ENCODE measurements at regions not wholly inside any gene's neighbourhood (a gene's known extent, or its start where the extent isn't known, plus 50 kb on each side); places are given as distances from the start of the nearest gene placed in this dataset.
A peak's percentile ranks its signal among the peaks of the same experiment; 100 is the strongest.

DNA sequence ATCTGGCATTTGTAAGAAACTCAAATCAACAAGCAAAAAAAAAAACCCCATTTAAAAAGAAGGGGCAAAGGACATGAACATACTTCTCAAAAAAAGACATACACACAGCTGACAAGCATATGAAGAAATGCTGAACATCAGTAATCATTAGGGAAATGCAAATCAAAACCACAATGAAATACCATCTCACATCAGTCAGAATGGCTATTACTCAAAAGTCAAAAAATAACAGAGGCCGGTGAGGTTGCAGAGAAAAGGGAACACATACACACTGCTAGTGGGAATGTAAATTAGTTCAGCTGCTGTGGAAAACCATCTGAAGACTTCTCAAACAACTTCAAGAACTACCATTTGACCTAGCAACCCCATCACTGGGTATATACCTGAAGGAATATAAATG, 199.4 kb upstream of the THBS1 start:
- H3K27ac ChIP-seq (ENCODE audit: low read depth in 1 of 3, low read length in 2 of 3), result no peak overlapping the region
- H3K36me3 ChIP-seq (ENCODE audit: control insufficient read depth in 3 of 3, insufficient read depth in 2 of 3, low read depth in 1 of 3, low read length in 3 of 3), result no peaks in the 10 kb centered on the region
- WGBS, 3 donors, result 71 to 80% (median 74%) methylated on average over 1 of the region's 1 CpG
- FAIRE-seq (no peak), DNase-seq (no peak)
- H3K27me3 ChIP-seq (ENCODE audit: control insufficient read depth in 3 of 3, insufficient read depth in 3 of 3, low read length in 3 of 3), result peaks cover 0 to 3% (median 0%) of the 10 kb centered on the region in 3 donors
- no peak overlapping the region for H3K4me3 ChIP-seq (ENCODE audit: low read depth in 1 of 3, low read length in 3 of 3)
- no peaks in the 10 kb centered on the region for H3K4me1 ChIP-seq (ENCODE audit: control insufficient read depth in 3 of 3, insufficient read depth in 2 of 3, low read depth in 1 of 3, low read length in 2 of 3)
- H3K9me3 ChIP-seq (ENCODE audit: control insufficient read depth in 2 of 2, insufficient read depth in 1 of 2, low read depth in 1 of 2, low read length in 1 of 2), result no peaks in the 10 kb centered on the region

DNA sequence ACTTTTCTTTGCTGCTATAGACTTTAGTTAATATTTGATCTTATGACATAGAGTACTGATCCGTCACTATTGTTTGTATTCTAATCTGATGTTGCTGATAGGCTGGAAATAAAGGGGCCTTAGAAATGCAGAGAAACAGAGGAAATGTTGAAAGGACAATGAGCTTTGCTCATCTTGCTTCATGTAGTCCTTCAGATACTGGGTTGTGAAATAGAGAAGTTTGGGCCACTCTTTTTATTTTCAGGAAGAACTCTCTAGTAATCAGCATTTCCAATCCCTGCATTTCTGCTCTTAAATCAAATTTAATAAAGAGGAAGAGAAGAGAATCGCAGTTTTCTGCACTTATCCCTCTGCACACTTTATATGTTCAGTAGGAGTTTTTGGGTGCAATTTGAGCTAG, 192.8 kb upstream of the THBS1 start:
- Histone ChIP-seq H3K27ac (ENCODE audit: low read depth in 1 of 3, low read length in 2 of 3) (no peak overlapping the region), H3K9me3 (ENCODE audit: control insufficient read depth in 2 of 2, insufficient read depth in 1 of 2, low read depth in 1 of 2, low read length in 1 of 2) (no peaks in the 10 kb centered on the region), H3K4me1 (ENCODE audit: control insufficient read depth in 3 of 3, insufficient read depth in 2 of 3, low read depth in 1 of 3, low read length in 2 of 3) (no peaks in the 10 kb centered on the region), H3K36me3 (ENCODE audit: control insufficient read depth in 3 of 3, insufficient read depth in 2 of 3, low read depth in 1 of 3, low read length in 3 of 3) (no peaks in the 10 kb centered on the region), H3K4me3 (ENCODE audit: low read depth in 1 of 3, low read length in 3 of 3) (no peak overlapping the region), H3K27me3 (ENCODE audit: control insufficient read depth in 3 of 3, insufficient read depth in 3 of 3, low read length in 3 of 3) (no peaks in the 10 kb centered on the region)
- FAIRE-seq (no peak), DNase-seq (peak in 1 of 2 donors; percentile 21)
- WGBS, 3 donors, result 39 to 66% (median 57%) methylated on average over 2 of the region's 2 CpGs

DNA sequence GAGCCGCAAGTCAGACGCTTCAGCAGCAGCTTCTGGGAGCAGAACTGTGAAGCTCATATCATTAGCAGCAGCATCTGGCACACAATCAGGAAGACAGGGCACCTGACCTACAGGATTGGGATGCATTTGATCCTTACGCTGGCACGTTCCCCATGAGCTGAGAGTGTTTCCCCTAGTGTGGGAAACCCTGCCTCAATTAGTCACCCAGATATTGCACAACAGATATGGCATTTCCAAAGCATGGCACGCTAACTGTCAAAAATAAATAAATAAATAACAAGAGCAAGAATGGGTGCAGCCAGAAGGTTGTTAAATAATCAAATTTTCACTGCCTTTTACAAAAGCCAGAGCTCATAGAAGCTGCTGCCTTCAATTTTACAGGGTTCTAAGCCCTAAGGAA, 189.6 kb upstream of the THBS1 start:
- DNase-seq (no peak), FAIRE-seq (no peak)
- Histone ChIP-seq H3K36me3 (ENCODE audit: control insufficient read depth in 3 of 3, insufficient read depth in 2 of 3, low read depth in 1 of 3, low read length in 3 of 3) (no peaks in the 10 kb centered on the region), H3K4me3 (ENCODE audit: low read depth in 1 of 3, low read length in 3 of 3) (no peak overlapping the region), H3K9me3 (ENCODE audit: control insufficient read depth in 2 of 2, insufficient read depth in 1 of 2, low read depth in 1 of 2, low read length in 1 of 2) (no peaks in the 10 kb centered on the region), H3K4me1 (ENCODE audit: control insufficient read depth in 3 of 3, insufficient read depth in 2 of 3, low read depth in 1 of 3, low read length in 2 of 3) (peaks cover 0 to 3% (median 0%) of the 10 kb centered on the region in 3 donors), H3K27me3 (ENCODE audit: control insufficient read depth in 3 of 3, insufficient read depth in 3 of 3, low read length in 3 of 3) (no peaks in the 10 kb centered on the region), H3K27ac (ENCODE audit: low read depth in 1 of 3, low read length in 2 of 3) (no peak overlapping the region)
- 68 to 87% (median 77%) methylated on average over 5 of the region's 5 CpGs for WGBS, 3 donors

DNA sequence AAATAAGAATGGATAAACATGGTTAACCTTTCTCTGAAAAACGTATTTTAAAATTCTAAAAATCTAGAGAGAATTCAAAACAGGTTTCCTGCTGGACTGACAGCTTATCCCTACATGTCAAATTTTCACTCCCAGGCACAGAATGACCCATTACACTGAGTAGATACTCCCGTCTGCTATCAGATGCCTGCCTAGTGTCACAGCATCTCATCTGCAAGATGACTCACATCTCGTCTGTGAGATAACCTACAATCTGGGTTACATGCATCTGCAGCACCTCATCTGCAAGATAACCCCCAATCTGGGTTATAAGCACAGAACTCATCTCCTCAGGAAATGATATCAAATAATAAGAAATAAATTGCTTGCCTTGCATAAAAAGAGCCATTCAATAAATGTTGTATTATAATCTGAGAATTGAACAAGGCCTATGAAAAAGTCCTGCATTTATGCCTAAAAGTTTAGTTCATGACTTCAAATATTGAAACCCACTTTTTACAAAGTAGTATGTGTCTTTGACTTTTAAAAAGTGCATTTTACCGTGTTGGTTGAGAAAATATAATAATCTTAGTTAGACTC, 188.3 kb upstream of the THBS1 start:
- no peaks in the 10 kb centered on the region for H3K9me3 ChIP-seq (ENCODE audit: control insufficient read depth in 2 of 2, insufficient read depth in 1 of 2, low read depth in 1 of 2, low read length in 1 of 2)
- no peak for FAIRE-seq
- 48 to 70% (median 53%) methylated on average over 4 of the region's 4 CpGs for WGBS, 3 donors
- H3K36me3 ChIP-seq (ENCODE audit: control insufficient read depth in 3 of 3, insufficient read depth in 2 of 3, low read depth in 1 of 3, low read length in 3 of 3), result no peaks in the 10 kb centered on the region
- no peaks in the 10 kb centered on the region for H3K27me3 ChIP-seq (ENCODE audit: control insufficient read depth in 3 of 3, insufficient read depth in 3 of 3, low read length in 3 of 3)
- H3K27ac ChIP-seq (ENCODE audit: low read depth in 1 of 3, low read length in 2 of 3), result no peak overlapping the region
- H3K4me3 ChIP-seq (ENCODE audit: low read depth in 1 of 3, low read length in 3 of 3), result no peak overlapping the region
- no peak for DNase-seq
- peaks cover 0 to 3% (median 0%) of the 10 kb centered on the region in 3 donors for H3K4me1 ChIP-seq (ENCODE audit: control insufficient read depth in 3 of 3, insufficient read depth in 2 of 3, low read depth in 1 of 3, low read length in 2 of 3)

DNA sequence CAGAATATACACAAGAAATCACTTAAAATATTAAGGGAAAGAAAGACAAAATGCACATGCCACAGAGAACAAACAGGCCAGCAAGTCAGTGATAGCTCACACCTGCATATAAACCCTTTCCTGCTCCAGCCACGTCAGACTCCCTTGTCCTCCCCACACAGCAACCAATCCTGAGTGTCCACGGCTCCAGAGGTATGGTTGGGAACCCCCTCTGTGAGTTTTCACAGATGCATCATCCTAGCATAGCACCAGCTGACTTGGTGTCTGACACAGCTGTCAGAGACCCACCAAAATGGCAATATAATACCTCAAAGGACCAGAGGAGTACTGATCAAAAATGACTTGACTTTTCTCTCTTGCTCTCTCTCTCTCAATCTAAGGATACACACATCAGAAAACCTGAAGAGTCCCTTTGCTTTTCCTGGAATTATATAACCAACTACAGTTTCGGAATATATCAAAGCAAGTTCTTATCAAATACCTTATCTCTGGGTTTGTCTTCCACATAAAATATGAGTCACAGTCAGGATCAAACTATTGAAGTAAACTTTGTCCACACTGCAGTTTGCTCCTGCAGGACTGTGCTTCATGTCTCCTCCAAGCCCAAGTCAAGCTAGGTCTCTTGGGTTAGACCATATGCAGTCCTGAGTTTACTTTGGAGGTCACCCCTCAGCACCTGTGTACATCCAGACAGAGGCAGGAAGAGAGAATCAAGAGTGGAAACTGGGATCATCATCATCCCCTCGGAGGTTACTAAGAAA, 187.1 kb upstream of the THBS1 start:
- H3K27me3 ChIP-seq (ENCODE audit: control insufficient read depth in 3 of 3, insufficient read depth in 3 of 3, low read length in 3 of 3), result no peaks in the 10 kb centered on the region
- 6 to 45% (median 20%) methylated on average over 4 of the region's 4 CpGs for WGBS, 3 donors
- H3K4me1 ChIP-seq (ENCODE audit: control insufficient read depth in 3 of 3, insufficient read depth in 2 of 3, low read depth in 1 of 3, low read length in 2 of 3), result peaks cover 0 to 3% (median 0%) of the 10 kb centered on the region in 3 donors
- no peak overlapping the region for H3K4me3 ChIP-seq (ENCODE audit: low read depth in 1 of 3, low read length in 3 of 3)
- H3K9me3 ChIP-seq (ENCODE audit: control insufficient read depth in 2 of 2, insufficient read depth in 1 of 2, low read depth in 1 of 2, low read length in 1 of 2), result no peaks in the 10 kb centered on the region
- DNase-seq (peak; percentile 55 to 80), FAIRE-seq (no peak)
- H3K36me3 ChIP-seq (ENCODE audit: control insufficient read depth in 3 of 3, insufficient read depth in 2 of 3, low read depth in 1 of 3, low read length in 3 of 3), result no peaks in the 10 kb centered on the region
- no peak overlapping the region for H3K27ac ChIP-seq (ENCODE audit: low read depth in 1 of 3, low read length in 2 of 3)

DNA sequence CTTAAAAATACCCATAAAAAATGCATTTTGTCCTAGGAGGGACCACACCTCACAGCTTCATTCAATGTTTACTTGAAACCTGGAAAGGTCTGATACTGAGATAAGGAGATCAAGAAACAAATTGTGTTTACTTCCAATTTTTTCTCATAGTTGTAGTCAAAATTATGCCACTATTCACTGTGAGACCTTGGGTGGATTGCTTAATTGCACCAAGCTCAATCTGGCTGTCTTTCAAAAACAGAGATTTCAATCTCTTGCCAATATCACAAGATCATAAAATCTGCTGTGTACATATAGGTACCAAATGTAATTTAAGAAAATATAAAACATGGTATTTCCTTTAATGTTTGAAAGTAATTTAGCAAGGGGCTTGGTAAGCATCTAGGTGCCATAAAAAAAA, 186.4 kb upstream of the THBS1 start:
- Histone ChIP-seq H3K4me3 (ENCODE audit: low read depth in 1 of 3, low read length in 3 of 3) (no peak overlapping the region), H3K9me3 (ENCODE audit: control insufficient read depth in 2 of 2, insufficient read depth in 1 of 2, low read depth in 1 of 2, low read length in 1 of 2) (no peaks in the 10 kb centered on the region), H3K36me3 (ENCODE audit: control insufficient read depth in 3 of 3, insufficient read depth in 2 of 3, low read depth in 1 of 3, low read length in 3 of 3) (no peaks in the 10 kb centered on the region), H3K27me3 (ENCODE audit: control insufficient read depth in 3 of 3, insufficient read depth in 3 of 3, low read length in 3 of 3) (no peaks in the 10 kb centered on the region), H3K27ac (ENCODE audit: low read depth in 1 of 3, low read length in 2 of 3) (no peak overlapping the region), H3K4me1 (ENCODE audit: control insufficient read depth in 3 of 3, insufficient read depth in 2 of 3, low read depth in 1 of 3, low read length in 2 of 3) (peaks cover 0 to 3% (median 0%) of the 10 kb centered on the region in 3 donors)
- DNase-seq, result no peak
- no peak for FAIRE-seq

DNA sequence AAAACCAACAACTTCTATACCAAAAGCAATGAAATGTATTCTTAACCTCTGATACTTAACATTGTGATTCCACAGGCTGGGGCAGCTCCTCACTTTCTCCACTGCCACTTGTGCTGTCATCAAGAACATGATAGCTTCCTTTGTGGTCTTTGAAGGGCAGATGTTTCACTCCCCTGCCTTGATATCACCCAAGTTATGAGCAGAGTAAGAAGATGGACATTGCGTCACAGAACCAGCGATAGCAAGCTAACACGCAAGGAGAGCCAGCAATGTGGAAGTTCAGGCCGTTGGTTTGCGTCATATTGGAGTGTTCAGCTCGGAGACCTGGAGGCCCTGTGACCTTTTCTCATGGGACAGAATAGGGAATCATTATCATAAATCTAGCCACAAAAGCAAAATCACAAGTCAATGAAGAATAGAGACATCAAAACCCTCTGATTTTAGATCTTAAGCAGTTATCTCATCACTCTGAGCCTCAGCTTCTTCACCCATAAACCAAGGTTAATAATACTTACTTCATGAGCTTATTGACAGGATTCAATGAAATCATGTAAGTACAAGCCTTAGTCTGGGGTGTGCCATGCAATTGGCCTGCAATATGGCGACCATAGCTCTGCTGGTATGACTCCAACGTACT, 183.8 kb upstream of the THBS1 start:
- H3K4me3 ChIP-seq (ENCODE audit: low read depth in 1 of 3, low read length in 3 of 3), result no peak overlapping the region
- no peaks in the 10 kb centered on the region for H3K27me3 ChIP-seq (ENCODE audit: control insufficient read depth in 3 of 3, insufficient read depth in 3 of 3, low read length in 3 of 3)
- H3K4me1 ChIP-seq (ENCODE audit: control insufficient read depth in 3 of 3, insufficient read depth in 2 of 3, low read depth in 1 of 3, low read length in 2 of 3), result peaks cover 0 to 3% (median 0%) of the 10 kb centered on the region in 3 donors
- no peaks in the 10 kb centered on the region for H3K9me3 ChIP-seq (ENCODE audit: control insufficient read depth in 2 of 2, insufficient read depth in 1 of 2, low read depth in 1 of 2, low read length in 1 of 2)
- H3K27ac ChIP-seq (ENCODE audit: low read depth in 1 of 3, low read length in 2 of 3), result no peak overlapping the region
- FAIRE-seq, result no peak
- 88 to 93% (median 93%) methylated on average over 8 of the region's 8 CpGs for WGBS, 3 donors
- no peaks in the 10 kb centered on the region for H3K36me3 ChIP-seq (ENCODE audit: control insufficient read depth in 3 of 3, insufficient read depth in 2 of 3, low read depth in 1 of 3, low read length in 3 of 3)
- no peak for DNase-seq

DNA sequence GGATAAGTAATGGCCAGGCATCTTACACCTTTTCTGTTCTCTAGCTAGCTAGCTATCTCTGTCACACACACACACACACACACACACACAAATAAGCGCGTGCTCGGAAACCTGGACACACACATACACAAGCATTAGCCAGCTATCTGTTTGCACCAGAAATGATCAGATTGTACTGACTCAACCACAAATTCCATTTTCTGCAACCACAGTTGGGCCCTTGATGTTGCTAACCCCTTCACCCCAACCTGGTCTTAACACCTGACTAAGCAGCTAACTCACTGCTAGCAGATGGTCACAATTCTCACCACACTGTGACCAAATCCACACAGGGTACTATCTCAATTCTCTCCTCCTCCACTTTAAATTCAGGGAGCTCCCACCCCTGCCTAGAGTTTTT, 183.0 kb upstream of the THBS1 start:
- DNase-seq (no peak), FAIRE-seq (no peak)
- Histone ChIP-seq H3K36me3 (ENCODE audit: control insufficient read depth in 3 of 3, insufficient read depth in 2 of 3, low read depth in 1 of 3, low read length in 3 of 3) (no peaks in the 10 kb centered on the region), H3K27me3 (ENCODE audit: control insufficient read depth in 3 of 3, insufficient read depth in 3 of 3, low read length in 3 of 3) (no peaks in the 10 kb centered on the region), H3K4me3 (ENCODE audit: low read depth in 1 of 3, low read length in 3 of 3) (no peak overlapping the region), H3K9me3 (ENCODE audit: control insufficient read depth in 2 of 2, insufficient read depth in 1 of 2, low read depth in 1 of 2, low read length in 1 of 2) (no peaks in the 10 kb centered on the region), H3K4me1 (ENCODE audit: control insufficient read depth in 3 of 3, insufficient read depth in 2 of 3, low read depth in 1 of 3, low read length in 2 of 3) (peaks cover 0 to 3% (median 0%) of the 10 kb centered on the region in 3 donors), H3K27ac (ENCODE audit: low read depth in 1 of 3, low read length in 2 of 3) (no peak overlapping the region)
- WGBS, 3 donors, result 93 to 99% (median 96%) methylated on average over 3 of the region's 3 CpGs

All from small intestine (tissue), 7 donors.